ENCODE measurements at regions not wholly inside any gene's neighbourhood (a gene's known extent, or its start where the extent isn't known, plus 50 kb on each side); places are given as distances from the start of the nearest gene placed in this dataset.

GRCh38 chr15:94855018-94855408 lies 623.7 kb downstream of the MCTP2 start:
- Histone ChIP-seq H3K36me3 (no peaks in the 10 kb centered on the region), H3K27me3 (no peaks in the 10 kb centered on the region), H3K9me3 (no peaks in the 10 kb centered on the region), H3K4me3 (no peak overlapping the region), H3K4me1 (no peaks in the 10 kb centered on the region), H3K27ac (no peak overlapping the region)
- TF ChIP-seq POLR2AphosphoS5 (IDR thresholded peaks at IDR 0.05) (no peak), POLR2A (IDR thresholded peaks at IDR 0.05) (no peak), CTCF (IDR thresholded peaks at IDR 0.05) (no peak)
- intact Hi-C loops (cut with DNase I; ENCODE audit: low total_unique reads) = no loop called here
- no peak for DNase-seq (ENCODE audit: low spot score in 2 of 2)

- intact Hi-C loops (cut with DNase I; ENCODE audit: low total_unique reads) = no loop called here
- Histone ChIP-seq H3K27me3 (no peaks in the 10 kb centered on the region), H3K9me3 (no peaks in the 10 kb centered on the region), H3K4me1 (no peaks in the 10 kb centered on the region), H3K4me3 (no peak overlapping the region), H3K36me3 (no peaks in the 10 kb centered on the region), H3K27ac (no peak overlapping the region)
- TF ChIP-seq CTCF (IDR thresholded peaks at IDR 0.05) (no peak), POLR2A (IDR thresholded peaks at IDR 0.05) (no peak), POLR2AphosphoS5 (IDR thresholded peaks at IDR 0.05) (no peak)
- no peak for DNase-seq (ENCODE audit: low spot score in 2 of 2)
Observed at GRCh38 chr15:94855409-94856266, 624.3 kb downstream of the MCTP2 start.

GRCh38 chr15:94856267-94856854 lies 625.0 kb downstream of the MCTP2 start:
- H3K4me1 ChIP-seq = no peaks in the 10 kb centered on the region
- no peak overlapping the region for H3K27ac ChIP-seq
- TF ChIP-seq CTCF (IDR thresholded peaks at IDR 0.05) (no peak), POLR2AphosphoS5 (IDR thresholded peaks at IDR 0.05) (no peak), POLR2A (IDR thresholded peaks at IDR 0.05) (no peak)
- no peaks in the 10 kb centered on the region for H3K9me3 ChIP-seq
- no peak overlapping the region for H3K4me3 ChIP-seq
- no peaks in the 10 kb centered on the region for H3K27me3 ChIP-seq
- no peaks in the 10 kb centered on the region for H3K36me3 ChIP-seq
- intact Hi-C loops (cut with DNase I; ENCODE audit: low total_unique reads) = no loop called here
- no peak for DNase-seq (ENCODE audit: low spot score in 2 of 2)

- Histone ChIP-seq H3K36me3 (no peaks in the 10 kb centered on the region), H3K9me3 (no peaks in the 10 kb centered on the region), H3K27ac (no peak overlapping the region), H3K27me3 (no peaks in the 10 kb centered on the region), H3K4me1 (no peaks in the 10 kb centered on the region), H3K4me3 (no peak overlapping the region)
- intact Hi-C loops (cut with DNase I; ENCODE audit: low total_unique reads) = no loop called here
- no peak for DNase-seq (ENCODE audit: low spot score in 2 of 2)
- TF ChIP-seq CTCF (IDR thresholded peaks at IDR 0.05) (no peak), POLR2A (IDR thresholded peaks at IDR 0.05) (no peak), POLR2AphosphoS5 (IDR thresholded peaks at IDR 0.05) (no peak)
Observed at GRCh38 chr15:94857466-94857865, 626.1 kb downstream of the MCTP2 start.

GRCh38 chr15:94858011-94858410 lies 626.6 kb downstream of the MCTP2 start:
- Histone ChIP-seq H3K36me3 (no peaks in the 10 kb centered on the region), H3K4me3 (no peak overlapping the region), H3K27ac (no peak overlapping the region), H3K27me3 (no peaks in the 10 kb centered on the region), H3K4me1 (no peaks in the 10 kb centered on the region), H3K9me3 (no peaks in the 10 kb centered on the region)
- no peak for DNase-seq (ENCODE audit: low spot score in 2 of 2)
- intact Hi-C loops (cut with DNase I; ENCODE audit: low total_unique reads) = no loop called here
- no peak for TF ChIP-seq POLR2A (IDR thresholded peaks at IDR 0.05)
- no peak for TF ChIP-seq POLR2AphosphoS5 (IDR thresholded peaks at IDR 0.05)
- TF ChIP-seq CTCF (IDR thresholded peaks at IDR 0.05) = no peak
